ENCODE measurements at regions not wholly inside any gene's neighbourhood (a gene's known extent, or its start where the extent isn't known, plus 50 kb on each side); places are given as distances from the start of the nearest gene placed in this dataset.

- TF ChIP-seq GATA3 (IDR thresholded peaks at IDR 0.05; ENCODE audit: low read depth, low read length) (no peak), GATA2 (IDR thresholded peaks at IDR 0.05; ENCODE audit: low read depth, low read length) (no peak)
Observed at GRCh38 chr22:49480331-49480730, 347.3 kb downstream of the BRD1 start.

- TF ChIP-seq GATA3 (IDR thresholded peaks at IDR 0.05; ENCODE audit: low read depth, low read length) (no peak), GATA2 (IDR thresholded peaks at IDR 0.05; ENCODE audit: low read depth, low read length) (no peak)
Observed at GRCh38 chr22:49479566-49479965, 348.1 kb downstream of the BRD1 start.

GRCh38 chr22:49476800-49477400 is 350.8 kb downstream of the BRD1 start:
- TF ChIP-seq GATA3 (IDR thresholded peaks at IDR 0.05; ENCODE audit: low read depth, low read length) (no peak), GATA2 (IDR thresholded peaks at IDR 0.05; ENCODE audit: low read depth, low read length) (no peak)

GRCh38 chr22:49476176-49476575 is 351.5 kb downstream of the BRD1 start:
- TF ChIP-seq GATA3 (IDR thresholded peaks at IDR 0.05; ENCODE audit: low read depth, low read length) (no peak), GATA2 (IDR thresholded peaks at IDR 0.05; ENCODE audit: low read depth, low read length) (no peak)

- TF ChIP-seq GATA2 (IDR thresholded peaks at IDR 0.05; ENCODE audit: low read depth, low read length) (no peak), GATA3 (IDR thresholded peaks at IDR 0.05; ENCODE audit: low read depth, low read length) (no peak)
Observed at GRCh38 chr22:49475253-49475652, 352.4 kb downstream of the BRD1 start.

- TF ChIP-seq GATA2 (IDR thresholded peaks at IDR 0.05; ENCODE audit: low read depth, low read length), result no peak
- no peak for TF ChIP-seq GATA3 (IDR thresholded peaks at IDR 0.05; ENCODE audit: low read depth, low read length)
Observed at GRCh38 chr22:49473286-49473685, 354.4 kb downstream of the BRD1 start.

GRCh38 chr22:49470741-49471503 is 356.8 kb downstream of the BRD1 start:
- TF ChIP-seq GATA2 (IDR thresholded peaks at IDR 0.05; ENCODE audit: low read depth, low read length), result no peak
- no peak for TF ChIP-seq GATA3 (IDR thresholded peaks at IDR 0.05; ENCODE audit: low read depth, low read length)

GRCh38 chr22:49469896-49470740 is 357.6 kb downstream of the BRD1 start:
- TF ChIP-seq GATA2 (IDR thresholded peaks at IDR 0.05; ENCODE audit: low read depth, low read length), result no peak
- no peak for TF ChIP-seq GATA3 (IDR thresholded peaks at IDR 0.05; ENCODE audit: low read depth, low read length)

- no peak for TF ChIP-seq GATA3 (IDR thresholded peaks at IDR 0.05; ENCODE audit: low read depth, low read length)
- TF ChIP-seq GATA2 (IDR thresholded peaks at IDR 0.05; ENCODE audit: low read depth, low read length), result no peak
Observed at GRCh38 chr22:49468487-49469198, 359.0 kb downstream of the BRD1 start.

- TF ChIP-seq GATA3 (IDR thresholded peaks at IDR 0.05; ENCODE audit: low read depth, low read length), result no peak
- TF ChIP-seq GATA2 (IDR thresholded peaks at IDR 0.05; ENCODE audit: low read depth, low read length), result no peak
Observed at GRCh38 chr22:49466878-49467595, 360.6 kb downstream of the BRD1 start.

- TF ChIP-seq GATA3 (IDR thresholded peaks at IDR 0.05; ENCODE audit: low read depth, low read length) (no peak), GATA2 (IDR thresholded peaks at IDR 0.05; ENCODE audit: low read depth, low read length) (no peak)
Observed at GRCh38 chr22:49464037-49464436, 363.6 kb downstream of the BRD1 start.

GRCh38 chr22:49462795-49463194 is 364.9 kb downstream of the BRD1 start:
- no peak for TF ChIP-seq GATA3 (IDR thresholded peaks at IDR 0.05; ENCODE audit: low read depth, low read length)
- no peak for TF ChIP-seq GATA2 (IDR thresholded peaks at IDR 0.05; ENCODE audit: low read depth, low read length)

GRCh38 chr22:49462291-49462690 is 365.4 kb downstream of the BRD1 start:
- TF ChIP-seq GATA2 (IDR thresholded peaks at IDR 0.05; ENCODE audit: low read depth, low read length) (no peak), GATA3 (IDR thresholded peaks at IDR 0.05; ENCODE audit: low read depth, low read length) (no peak)
